KG1 (cell line): ENCODE measurements at regions not wholly inside any gene's neighbourhood (a gene's known extent, or its start where the extent isn't known, plus 50 kb on each side); places are given as distances from the start of the nearest gene placed in this dataset.
"Not testable (repeated sequence)": the region's sequence is repeated elsewhere in the genome, so short reads cannot be mapped to it uniquely, and the experiment has no call there.

Experiments
- DNase-seq: peaks from one replicate; lab custom pipeline; 2025; lab: John Stamatoyannopoulos, UW

- DNase-seq: no peak
Observed at GRCh38 chr16:59993101-59993500, 1259.0 kb upstream of the GOT2 start.

GRCh38 chr16:59991171-59991570 is 1257.1 kb upstream of the GOT2 start:
- no peak for DNase-seq

- no peak for DNase-seq
Observed at GRCh38 chr16:59988591-59988990, 1254.5 kb upstream of the GOT2 start.

- DNase-seq: no peak
Observed at GRCh38 chr16:59975953-59976352, 1241.8 kb upstream of the GOT2 start.

GRCh38 chr16:59973966-59974365 is 1239.8 kb upstream of the GOT2 start:
- DNase-seq: no peak

GRCh38 chr16:59971264-59971663 is 1237.1 kb upstream of the GOT2 start:
- DNase-seq: no peak

- DNase-seq: no peak
Observed at GRCh38 chr16:59964232-59964924, 1230.3 kb upstream of the GOT2 start.

- DNase-seq: no peak
Observed at GRCh38 chr16:59959311-59959710, 1225.2 kb upstream of the GOT2 start.

GRCh38 chr16:59950431-59950830 is 1216.3 kb upstream of the GOT2 start:
- no peak for DNase-seq

- not testable (repeated sequence) for DNase-seq
Observed at GRCh38 chr16:59944041-59944440, 1209.9 kb upstream of the GOT2 start.

- DNase-seq: no peak
Observed at GRCh38 chr16:59941594-59941993, 1207.5 kb upstream of the GOT2 start.

- no peak for DNase-seq
Observed at GRCh38 chr16:59920054-59920453, 1185.9 kb upstream of the GOT2 start.

GRCh38 chr16:59913666-59914065 is 1179.5 kb upstream of the GOT2 start:
- no peak for DNase-seq

GRCh38 chr16:59909262-59909661 is 1175.1 kb upstream of the GOT2 start:
- no peak for DNase-seq

- no peak for DNase-seq
Observed at GRCh38 chr16:59907611-59908010, 1173.5 kb upstream of the GOT2 start.

- no peak for DNase-seq
Observed at GRCh38 chr16:59905606-59906005, 1171.5 kb upstream of the GOT2 start.

GRCh38 chr16:59905131-59905530 is 1171.0 kb upstream of the GOT2 start:
- no peak for DNase-seq

- no peak for DNase-seq
Observed at GRCh38 chr16:59899940-59900339, 1165.8 kb upstream of the GOT2 start.

- no peak for DNase-seq
Observed at GRCh38 chr16:59892376-59892775, 1158.3 kb upstream of the GOT2 start.

GRCh38 chr16:59887856-59888255 is 1153.7 kb upstream of the GOT2 start:
- DNase-seq: no peak

- no peak for DNase-seq
Observed at GRCh38 chr16:59886021-59886420, 1151.9 kb upstream of the GOT2 start.

GRCh38 chr16:59881376-59881775 is 1147.3 kb upstream of the GOT2 start:
- no peak for DNase-seq

GRCh38 chr16:59880611-59881010 is 1146.5 kb upstream of the GOT2 start:
- no peak for DNase-seq

- no peak for DNase-seq
Observed at GRCh38 chr16:59878999-59879398, 1144.9 kb upstream of the GOT2 start.
